ENCODE measurements at regions not wholly inside any gene's neighbourhood (a gene's known extent, or its start where the extent isn't known, plus 50 kb on each side); places are given as distances from the start of the nearest gene placed in this dataset.

GRCh38 chr4:14771504-14772175 lies 230.6 kb upstream of the CPEB2 start:
- no peak overlapping the region for H3K27ac Mint-ChIP-seq (ENCODE audit: unreplicated experiment)
- peaks cover 9% of the 10 kb centered on the region for H3K27me3 Mint-ChIP-seq (ENCODE audit: unreplicated experiment)
- no peak for DNase-seq (ENCODE audit: extremely low spot score, unreplicated experiment)
- no peaks in the 10 kb centered on the region for H3K4me1 Mint-ChIP-seq (ENCODE audit: unreplicated experiment)
- no peak for TF ChIP-seq CTCF (IDR thresholded peaks at IDR 0.05)
- no peak overlapping the region for H3K4me3 Mint-ChIP-seq (ENCODE audit: unreplicated experiment)
- H3K36me3 Mint-ChIP-seq (ENCODE audit: unreplicated experiment) = no peaks in the 10 kb centered on the region
- H3K9me3 Mint-ChIP-seq (ENCODE audit: unreplicated experiment) = peaks cover 17% of the 10 kb centered on the region

GRCh38 chr4:14772388-14772787 lies 229.9 kb upstream of the CPEB2 start:
- Mint-ChIP-seq H3K27ac (ENCODE audit: unreplicated experiment) (no peak overlapping the region), H3K4me3 (ENCODE audit: unreplicated experiment) (no peak overlapping the region), H3K9me3 (ENCODE audit: unreplicated experiment) (peaks cover 17% of the 10 kb centered on the region), H3K27me3 (ENCODE audit: unreplicated experiment) (peaks cover 6% of the 10 kb centered on the region), H3K36me3 (ENCODE audit: unreplicated experiment) (no peaks in the 10 kb centered on the region), H3K4me1 (ENCODE audit: unreplicated experiment) (no peaks in the 10 kb centered on the region)
- no peak for DNase-seq (ENCODE audit: extremely low spot score, unreplicated experiment)
- no peak for TF ChIP-seq CTCF (IDR thresholded peaks at IDR 0.05)

- Mint-ChIP-seq H3K4me3 (ENCODE audit: unreplicated experiment) (no peak overlapping the region), H3K27ac (ENCODE audit: unreplicated experiment) (no peak overlapping the region), H3K36me3 (ENCODE audit: unreplicated experiment) (no peaks in the 10 kb centered on the region), H3K9me3 (ENCODE audit: unreplicated experiment) (peaks cover 6% of the 10 kb centered on the region), H3K27me3 (ENCODE audit: unreplicated experiment) (no peaks in the 10 kb centered on the region), H3K4me1 (ENCODE audit: unreplicated experiment) (no peaks in the 10 kb centered on the region)
- DNase-seq (ENCODE audit: extremely low spot score, unreplicated experiment) = no peak
- TF ChIP-seq CTCF (IDR thresholded peaks at IDR 0.05) = no peak
These were observed 219.0 kb upstream of the CPEB2 start for GRCh38 chr4:14783011-14783877.

GRCh38 chr4:14787221-14787620 lies 215.1 kb upstream of the CPEB2 start:
- Mint-ChIP-seq H3K9me3 (ENCODE audit: unreplicated experiment) (peaks cover 15% of the 10 kb centered on the region), H3K27ac (ENCODE audit: unreplicated experiment) (no peak overlapping the region), H3K4me1 (ENCODE audit: unreplicated experiment) (no peaks in the 10 kb centered on the region), H3K27me3 (ENCODE audit: unreplicated experiment) (peaks cover 4% of the 10 kb centered on the region), H3K36me3 (ENCODE audit: unreplicated experiment) (no peaks in the 10 kb centered on the region), H3K4me3 (ENCODE audit: unreplicated experiment) (no peak overlapping the region)
- DNase-seq (ENCODE audit: extremely low spot score, unreplicated experiment) = no peak
- TF ChIP-seq CTCF (IDR thresholded peaks at IDR 0.05) = no peak

- Mint-ChIP-seq H3K36me3 (ENCODE audit: unreplicated experiment) (no peaks in the 10 kb centered on the region), H3K9me3 (ENCODE audit: unreplicated experiment) (peaks cover 16% of the 10 kb centered on the region), H3K27ac (ENCODE audit: unreplicated experiment) (no peak overlapping the region)
These were observed 214.4 kb upstream of the CPEB2 start for GRCh38 chr4:14787894-14788293.

More at GRCh38 chr4:14787894-14788293, 214.4 kb upstream of the CPEB2 start:
- H3K4me3 Mint-ChIP-seq (ENCODE audit: unreplicated experiment) = no peak overlapping the region
- no peak for DNase-seq (ENCODE audit: extremely low spot score, unreplicated experiment)
- peak; percentile 35 for TF ChIP-seq CTCF (IDR thresholded peaks at IDR 0.05)
- peaks cover 4% of the 10 kb centered on the region for H3K27me3 Mint-ChIP-seq (ENCODE audit: unreplicated experiment)
- H3K4me1 Mint-ChIP-seq (ENCODE audit: unreplicated experiment) = no peaks in the 10 kb centered on the region
